ENCODE measurements at regions not wholly inside any gene's neighbourhood (a gene's known extent, or its start where the extent isn't known, plus 50 kb on each side); places are given as distances from the start of the nearest gene placed in this dataset.

DNA sequence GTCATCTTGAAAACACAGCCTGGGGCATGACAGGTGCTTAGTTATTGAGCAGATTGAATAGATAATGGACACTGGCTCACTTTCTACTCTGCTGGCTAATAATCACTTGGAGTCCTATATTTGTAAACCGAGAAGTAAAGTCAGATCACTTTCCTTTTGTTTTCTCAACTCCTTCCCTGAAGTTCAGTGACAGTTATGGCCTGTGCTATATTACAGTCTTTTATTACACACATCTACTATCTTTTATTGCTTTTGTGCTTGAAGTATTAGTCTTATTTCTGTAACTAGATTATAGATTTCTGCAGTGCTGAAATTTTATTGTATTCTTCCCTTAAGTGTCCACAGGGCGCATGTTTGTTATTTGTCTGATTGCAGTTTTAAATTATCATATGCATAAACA, 136.4 kb upstream of the TAC1 start:
- Histone ChIP-seq H3K9me3 (ENCODE audit: control insufficient read depth in 4 of 4, low read length in 3 of 4) (no peaks in the 10 kb centered on the region), H3K27ac (ENCODE audit: low read depth in 1 of 2, low read length in 2 of 2) (no peak overlapping the region), H3K27me3 (ENCODE audit: control insufficient read depth in 4 of 4, insufficient read depth in 4 of 4, low read length in 3 of 4) (peaks cover 0 to 3% (median 0%) of the 10 kb centered on the region in 4 donors), H3K4me1 (ENCODE audit: control insufficient read depth in 4 of 4, insufficient read depth in 4 of 4, low read length in 3 of 4) (no peaks in the 10 kb centered on the region), H3K9ac (ENCODE audit: low read depth in 1 of 2, low read length in 2 of 2) (no peak overlapping the region), H3K4me3 (ENCODE audit: low read depth in 1 of 3, low read length in 3 of 3) (no peak overlapping the region), H3K36me3 (ENCODE audit: control insufficient read depth in 4 of 4, insufficient read depth in 3 of 4, low read depth in 1 of 4, low read length in 3 of 4) (no peaks in the 10 kb centered on the region)
- 77% methylated on average over 2 of the region's 2 CpGs for WGBS
- TF ChIP-seq JUND (IDR thresholded peaks at IDR 0.05) (no peak), EGR1 (IDR thresholded peaks at IDR 0.05; ENCODE audit: low read depth in 2 of 2) (no peak), HNF4A (conservative IDR thresholded peaks at IDR 0.05) (no peak), ZBTB33 (IDR thresholded peaks at IDR 0.05) (no peak), FOXA2 (IDR thresholded peaks at IDR 0.05) (no peak), MAX (IDR thresholded peaks at IDR 0.05) (no peak), YY1 (IDR thresholded peaks at IDR 0.05) (no peak), HNF4G (IDR thresholded peaks at IDR 0.05) (no peak), FOXA1 (IDR thresholded peaks at IDR 0.05) (no peak), RXRA (IDR thresholded peaks at IDR 0.05) (no peak), REST (IDR thresholded peaks at IDR 0.05) (no peak), ATF3 (IDR thresholded peaks at IDR 0.05) (no peak), TAF1 (conservative IDR thresholded peaks at IDR 0.05) (no peak), RAD21 (IDR thresholded peaks at IDR 0.05) (no peak), SP1 (IDR thresholded peaks at IDR 0.05) (no peak), GABPA (IDR thresholded peaks at IDR 0.05 in 1 of 2, conservative IDR thresholded peaks at IDR 0.05 in 1 of 2) (no peak)
- TF ChIP-seq, protein P1, sequence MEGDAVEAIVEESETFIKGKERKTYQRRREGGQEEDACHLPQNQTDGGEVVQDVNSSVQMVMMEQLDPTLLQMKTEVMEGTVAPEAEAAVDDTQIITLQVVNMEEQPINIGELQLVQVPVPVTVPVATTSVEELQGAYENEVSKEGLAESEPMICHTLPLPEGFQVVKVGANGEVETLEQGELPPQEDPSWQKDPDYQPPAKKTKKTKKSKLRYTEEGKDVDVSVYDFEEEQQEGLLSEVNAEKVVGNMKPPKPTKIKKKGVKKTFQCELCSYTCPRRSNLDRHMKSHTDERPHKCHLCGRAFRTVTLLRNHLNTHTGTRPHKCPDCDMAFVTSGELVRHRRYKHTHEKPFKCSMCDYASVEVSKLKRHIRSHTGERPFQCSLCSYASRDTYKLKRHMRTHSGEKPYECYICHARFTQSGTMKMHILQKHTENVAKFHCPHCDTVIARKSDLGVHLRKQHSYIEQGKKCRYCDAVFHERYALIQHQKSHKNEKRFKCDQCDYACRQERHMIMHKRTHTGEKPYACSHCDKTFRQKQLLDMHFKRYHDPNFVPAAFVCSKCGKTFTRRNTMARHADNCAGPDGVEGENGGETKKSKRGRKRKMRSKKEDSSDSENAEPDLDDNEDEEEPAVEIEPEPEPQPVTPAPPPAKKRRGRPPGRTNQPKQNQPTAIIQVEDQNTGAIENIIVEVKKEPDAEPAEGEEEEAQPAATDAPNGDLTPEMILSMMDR (IDR thresholded peaks at IDR 0.05; ENCODE audit: low read depth, low read length, missing input control): no peak
- DNase-seq (ENCODE audit: low spot score): no peak

All from liver (tissue), 8 donors.